NCI-H2196 (cell line): ENCODE measurements at regions not wholly inside any gene's neighbourhood (a gene's known extent, or its start where the extent isn't known, plus 50 kb on each side); places are given as distances from the start of the nearest gene placed in this dataset.

Experiments used
- DNase-seq: peaks from one replicate; lab custom pipeline; 2025; ENCODE audit not compliant: unreplicated experiment; lab: John Stamatoyannopoulos, UW

- DNase-seq, result no peak
These were observed 180.4 kb upstream of the COL8A1 start for GRCh38 chr3:99458013-99458412.

DNA sequence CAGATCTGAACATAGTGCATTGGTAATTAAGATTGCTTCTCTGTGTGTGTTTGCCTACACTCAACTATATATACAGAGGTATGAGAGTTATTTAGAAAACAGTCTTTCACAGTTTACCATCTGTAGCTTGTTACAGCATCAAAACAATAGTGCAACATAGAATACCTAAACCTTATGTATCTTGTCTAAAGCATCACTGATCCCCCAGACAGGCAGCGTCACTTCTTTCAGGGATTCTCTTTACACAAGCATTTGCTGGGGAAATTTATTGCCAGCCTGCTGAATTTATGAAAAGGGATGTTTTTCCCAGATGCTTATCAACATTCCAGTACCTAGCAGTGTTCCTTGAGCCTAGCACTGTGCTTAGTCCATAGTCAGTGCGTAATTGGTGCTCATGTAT lies 195.8 kb upstream of the COL8A1 start:
- DNase-seq, result no peak

DNA sequence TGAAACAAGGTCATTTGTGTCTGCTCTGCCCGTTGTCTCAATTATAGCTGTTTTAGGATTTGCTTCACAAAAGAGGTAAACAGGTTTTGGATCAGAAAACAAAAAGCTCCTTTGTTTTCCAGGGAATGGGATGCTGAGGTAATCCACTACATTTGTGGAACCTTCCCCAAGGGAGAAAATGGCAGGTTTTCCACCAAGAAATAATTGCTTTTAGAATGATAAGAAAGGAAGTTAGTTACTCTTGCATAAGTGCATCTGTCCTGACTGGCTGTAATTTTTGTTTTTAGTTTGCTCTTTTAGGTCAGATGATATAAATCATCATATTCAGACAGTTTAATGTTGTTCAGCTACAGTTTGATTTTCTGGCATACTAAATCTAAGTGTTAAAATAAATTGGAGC lies 198.5 kb upstream of the COL8A1 start:
- DNase-seq, result no peak

GRCh38 chr3:99434190-99434589 lies 204.2 kb upstream of the COL8A1 start:
- no peak for DNase-seq

DNA sequence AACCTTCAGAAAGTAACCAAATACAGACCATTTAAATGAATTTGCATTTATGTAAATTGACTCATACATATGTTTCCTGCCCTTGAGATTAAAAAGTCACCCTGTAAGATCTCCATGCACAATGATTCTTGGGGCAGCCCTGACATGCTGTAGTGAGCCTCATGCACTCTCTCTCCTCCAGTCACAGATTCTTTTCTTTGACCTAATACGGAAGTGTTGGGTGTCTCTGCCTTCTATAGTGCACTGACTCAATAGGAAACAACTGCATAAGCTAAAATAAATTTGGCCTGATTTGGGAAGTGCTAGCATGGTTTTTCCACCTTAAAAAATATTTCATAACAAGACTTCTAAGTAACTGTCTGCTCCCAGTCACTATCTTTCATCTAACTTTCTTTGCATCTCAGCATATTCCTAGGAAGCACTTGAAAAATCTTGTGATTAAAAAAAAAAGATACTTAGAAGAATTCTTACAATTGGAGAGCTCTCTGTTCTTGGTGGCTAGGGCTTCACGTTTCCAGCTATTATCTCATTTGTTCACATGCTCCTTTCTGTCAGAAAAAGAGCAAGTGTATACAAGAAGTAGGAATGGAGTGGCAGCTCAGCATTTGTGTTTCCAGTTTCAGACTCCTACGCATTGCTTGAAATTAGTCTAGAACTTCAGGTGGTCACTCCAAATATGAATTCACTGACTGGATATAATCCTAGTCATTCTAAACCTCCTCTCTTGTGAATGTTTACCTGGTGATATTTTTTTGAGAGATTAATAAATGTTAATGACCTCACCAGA lies 207.9 kb upstream of the COL8A1 start:
- DNase-seq, result no peak

GRCh38 chr3:99429502-99429901 lies 208.9 kb upstream of the COL8A1 start:
- DNase-seq, result no peak

DNA sequence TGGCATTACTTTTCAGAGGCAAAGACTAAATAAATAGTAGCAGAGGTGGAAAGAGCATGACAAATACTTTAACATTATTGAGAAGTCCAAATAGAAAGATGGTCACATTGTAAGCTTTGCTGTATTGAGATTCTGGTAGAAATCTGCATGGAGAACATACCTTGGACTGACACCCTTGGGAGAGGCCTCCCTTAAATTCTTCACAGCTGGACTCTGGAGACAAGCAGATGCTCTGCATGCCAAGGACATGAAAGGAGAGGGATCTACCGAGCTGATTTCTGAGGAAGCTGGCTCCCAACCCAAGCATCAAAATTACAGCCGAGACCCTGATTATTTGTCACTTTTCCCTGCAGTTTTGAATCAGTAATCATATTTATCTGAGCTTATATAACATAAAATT lies 212.5 kb upstream of the COL8A1 start:
- no peak for DNase-seq

GRCh38 chr3:99419116-99419515 lies 219.3 kb upstream of the COL8A1 start:
- no peak for DNase-seq

DNA sequence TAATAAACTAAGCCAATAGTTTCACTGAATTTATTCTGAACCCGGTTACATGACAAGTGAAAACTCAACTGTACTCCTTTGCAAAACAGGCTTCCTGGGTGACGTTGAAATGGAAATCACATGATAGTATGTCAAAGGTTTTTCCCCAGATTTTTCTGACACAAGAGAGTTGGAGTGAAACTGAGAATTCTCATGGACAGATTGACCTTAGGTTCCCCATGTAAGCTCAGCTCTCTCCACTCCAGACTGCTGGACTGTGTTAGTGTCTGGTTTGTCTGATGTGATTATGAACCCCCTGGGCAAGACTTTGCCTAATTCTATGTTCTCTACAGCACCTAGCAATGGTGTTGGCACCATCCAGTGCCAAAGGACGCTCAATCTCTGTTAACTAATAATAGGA lies 219.7 kb upstream of the COL8A1 start:
- DNase-seq, result no peak

DNA sequence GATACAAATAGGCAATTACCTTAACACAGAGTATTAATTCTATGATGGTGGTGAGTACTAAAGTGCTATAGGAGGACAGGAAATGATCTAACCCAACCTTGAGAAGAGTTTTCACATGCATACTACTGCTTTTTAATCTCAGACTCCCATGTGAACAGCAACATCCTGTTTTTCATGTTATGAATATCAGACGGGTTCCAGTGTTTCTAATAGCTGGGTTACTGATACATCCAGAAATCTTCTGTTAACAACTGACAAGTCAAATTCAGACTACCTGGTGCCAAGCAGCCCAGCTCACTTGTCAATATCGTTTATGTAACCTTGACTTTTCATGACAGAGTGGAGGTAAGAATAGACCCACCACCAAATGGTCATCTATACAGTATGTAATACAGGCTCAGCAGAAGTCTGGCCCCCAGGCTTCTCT lies 220.2 kb upstream of the COL8A1 start:
- DNase-seq, result no peak

GRCh38 chr3:99413504-99413903 lies 224.9 kb upstream of the COL8A1 start:
- no peak for DNase-seq

GRCh38 chr3:99410789-99411311 lies 227.5 kb upstream of the COL8A1 start:
- DNase-seq, result no peak

- DNase-seq, result no peak
These were observed 228.4 kb upstream of the COL8A1 start for GRCh38 chr3:99409961-99410360.

DNA sequence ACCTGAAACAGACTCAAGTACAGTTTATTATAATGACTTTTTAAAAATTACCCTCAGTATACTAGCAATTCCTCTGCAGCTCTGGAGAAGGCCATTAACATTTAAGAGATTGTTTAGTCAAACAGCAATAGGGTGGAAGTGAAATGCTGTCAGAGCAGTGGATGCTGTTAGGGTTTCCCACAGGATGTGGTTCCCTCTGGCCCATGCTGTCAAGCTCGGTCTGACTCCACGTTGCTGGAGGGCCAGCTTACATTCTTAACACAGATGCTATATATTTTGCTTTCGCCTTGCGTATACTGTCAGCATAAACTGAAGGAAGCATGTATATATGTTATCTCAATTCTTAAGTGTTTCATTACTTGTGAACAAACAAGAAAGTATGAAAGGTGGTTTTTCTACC lies 231.1 kb upstream of the COL8A1 start:
- DNase-seq, result no peak

DNA sequence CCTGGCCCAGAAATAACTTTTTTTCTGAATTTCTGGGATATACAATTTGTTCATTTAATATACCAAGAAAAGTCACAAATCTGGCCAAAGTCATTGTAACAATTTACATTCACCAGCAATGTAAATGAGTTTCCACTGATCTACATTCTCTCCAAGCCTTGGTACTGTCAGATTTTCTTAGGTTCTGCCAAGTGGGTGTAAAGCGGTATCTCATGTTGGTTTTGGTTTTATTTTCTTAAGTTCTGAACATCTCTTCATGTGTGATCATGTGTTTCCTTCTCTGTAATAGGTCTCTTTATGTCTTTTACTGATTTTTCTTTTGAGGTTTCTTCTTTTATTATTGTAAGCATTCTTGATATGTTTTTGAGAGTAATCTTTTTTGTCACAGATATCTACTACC lies 235.6 kb upstream of the COL8A1 start:
- DNase-seq, result no peak

- no peak for DNase-seq
These were observed 238.0 kb upstream of the COL8A1 start for GRCh38 chr3:99400352-99400751.

- no peak for DNase-seq
These were observed 241.6 kb upstream of the COL8A1 start for GRCh38 chr3:99396651-99397275.

DNA sequence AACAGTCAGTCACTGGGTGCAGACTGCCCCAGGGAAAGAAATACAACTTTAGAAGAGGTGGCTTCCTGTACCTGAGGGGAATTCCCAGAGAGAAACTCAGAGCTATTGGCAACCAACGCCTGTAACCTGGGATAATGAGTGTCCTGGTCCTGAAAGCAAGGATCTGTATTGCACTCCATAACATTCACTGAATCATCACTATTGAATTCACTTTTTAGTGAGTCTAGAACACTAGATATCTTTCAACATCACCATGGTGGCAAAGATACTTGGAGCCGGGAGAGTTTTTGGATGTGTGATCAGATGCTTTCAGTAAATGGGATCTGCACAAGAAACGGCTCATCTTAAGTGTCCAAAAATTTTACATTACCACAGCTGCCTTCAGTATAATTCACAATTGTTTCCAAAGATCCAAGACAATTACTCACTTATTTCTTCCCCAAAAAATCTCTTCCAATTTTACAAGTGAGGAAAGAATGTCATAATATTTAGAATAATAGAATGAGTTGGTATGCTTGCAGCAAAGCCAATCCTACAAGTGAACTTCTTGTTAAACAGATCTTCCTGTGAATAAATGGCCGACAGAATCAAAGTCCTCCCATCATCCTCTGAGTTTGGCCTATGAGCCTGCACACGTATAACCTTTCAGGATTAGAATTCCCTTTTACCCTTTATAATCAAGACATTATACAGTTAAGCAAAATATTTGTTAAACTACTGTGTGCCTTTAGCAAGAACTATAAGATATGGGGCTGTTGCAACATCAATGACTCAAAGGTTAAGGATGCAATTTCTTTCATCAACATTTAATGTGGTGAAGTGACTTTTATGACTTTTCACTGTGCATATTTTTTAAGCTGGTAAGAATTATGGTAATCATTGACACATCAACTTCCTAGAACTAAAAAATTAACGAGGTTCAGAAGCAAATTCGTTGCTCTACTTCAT lies 243.3 kb upstream of the COL8A1 start:
- no peak for DNase-seq

GRCh38 chr3:99393961-99394360 lies 244.4 kb upstream of the COL8A1 start:
- DNase-seq, result no peak

GRCh38 chr3:99388780-99389179 lies 249.6 kb upstream of the COL8A1 start:
- DNase-seq, result no peak

- no peak for DNase-seq
These were observed 253.8 kb upstream of the COL8A1 start for GRCh38 chr3:99384596-99384995.
